HCT116 (cell line): ENCODE measurements at regions not wholly inside any gene's neighbourhood (a gene's known extent, or its start where the extent isn't known, plus 50 kb on each side); places are given as distances from the start of the nearest gene placed in this dataset.

Source experiments
- EZH2 ChIP-seq: fragments of 200-600 bp; sonication (generic); IDR thresholded peaks from 2 replicates; pipeline ENCODE4 v1.6.1; 2017; ENCODE audit warnings: antibody characterized with exemption, mixed run types
- FOSL1 ChIP-seq: IDR thresholded peaks from 2 replicates; pipeline ENCODE4 v1.6.1; 2012; ENCODE audit warnings: low read depth
- JUND ChIP-seq: IDR thresholded peaks from 2 replicates; pipeline ENCODE4 v1.6.1; 2012
- POLR2A ChIP-seq: IDR thresholded peaks from 2 replicates; pipeline ENCODE4 v1.7.0; 2011; ENCODE audit warnings: borderline replicate concordance; ENCODE audit not compliant: insufficient read depth, insufficient read length; ENCODE audit errors: extremely low read depth
- SIN3A ChIP-seq: IDR thresholded peaks from 2 replicates; pipeline ENCODE4 v1.6.1; 2012; ENCODE audit warnings: low read depth
- TF ChIP-seq, protein P1 (sequence below), 3 experiments: fragments of 200-600 bp in 1 of 3; sonication (generic) in 1 of 3; IDR thresholded peaks in 2 of 3; conservative IDR thresholded peaks in 1 of 3; 2 replicates each; pipeline ENCODE4 v1.5.1; 2012 to 2017; ENCODE audit warnings: low read depth in 2 of 3, low read length in 2 of 3, antibody characterized with exemption in 1 of 3, borderline replicate concordance in 1 of 3, control low read depth in 1 of 3, mild to moderate bottlenecking in 1 of 3, mixed read lengths in 1 of 3, mixed run types in 1 of 3, moderate library complexity in 1 of 3; ENCODE audit not compliant: insufficient read depth in 1 of 3
- TF ChIP-seq, protein P2 (sequence below): IDR thresholded peaks from 2 replicates; pipeline ENCODE4 v1.6.1; 2012

DNA sequence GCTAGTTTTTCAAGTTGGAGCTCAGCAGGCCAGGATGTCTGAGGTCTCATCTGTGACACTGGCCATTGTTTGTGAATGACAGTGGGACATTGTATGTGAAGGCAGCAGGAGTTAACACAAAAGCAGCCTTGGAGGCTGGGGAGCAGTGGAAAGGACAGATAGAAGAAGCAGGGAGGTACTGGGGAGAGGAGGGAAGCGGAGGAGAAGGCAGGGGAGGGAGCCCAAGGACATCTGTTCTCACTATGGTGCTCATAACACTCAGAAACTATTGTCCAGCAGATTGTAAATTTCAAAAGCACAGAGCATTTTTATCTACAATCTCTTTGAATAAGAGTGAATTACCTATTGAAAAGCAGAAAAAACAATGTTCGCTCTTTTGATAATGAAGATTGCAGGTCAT lies 253.6 kb upstream of the DIPK2B start:
- TF ChIP-seq SIN3A = no peak
- TF ChIP-seq, protein P1, sequence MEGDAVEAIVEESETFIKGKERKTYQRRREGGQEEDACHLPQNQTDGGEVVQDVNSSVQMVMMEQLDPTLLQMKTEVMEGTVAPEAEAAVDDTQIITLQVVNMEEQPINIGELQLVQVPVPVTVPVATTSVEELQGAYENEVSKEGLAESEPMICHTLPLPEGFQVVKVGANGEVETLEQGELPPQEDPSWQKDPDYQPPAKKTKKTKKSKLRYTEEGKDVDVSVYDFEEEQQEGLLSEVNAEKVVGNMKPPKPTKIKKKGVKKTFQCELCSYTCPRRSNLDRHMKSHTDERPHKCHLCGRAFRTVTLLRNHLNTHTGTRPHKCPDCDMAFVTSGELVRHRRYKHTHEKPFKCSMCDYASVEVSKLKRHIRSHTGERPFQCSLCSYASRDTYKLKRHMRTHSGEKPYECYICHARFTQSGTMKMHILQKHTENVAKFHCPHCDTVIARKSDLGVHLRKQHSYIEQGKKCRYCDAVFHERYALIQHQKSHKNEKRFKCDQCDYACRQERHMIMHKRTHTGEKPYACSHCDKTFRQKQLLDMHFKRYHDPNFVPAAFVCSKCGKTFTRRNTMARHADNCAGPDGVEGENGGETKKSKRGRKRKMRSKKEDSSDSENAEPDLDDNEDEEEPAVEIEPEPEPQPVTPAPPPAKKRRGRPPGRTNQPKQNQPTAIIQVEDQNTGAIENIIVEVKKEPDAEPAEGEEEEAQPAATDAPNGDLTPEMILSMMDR (IDR thresholded peaks at IDR 0.05 in 2 of 3, conservative IDR thresholded peaks at IDR 0.05 in 1 of 3; ENCODE audit: borderline replicate concordance in 1 of 3, insufficient read depth in 1 of 3, low read depth in 2 of 3, low read length in 2 of 3) = no peak
- no peak for TF ChIP-seq POLR2A
- TF ChIP-seq, protein P2, sequence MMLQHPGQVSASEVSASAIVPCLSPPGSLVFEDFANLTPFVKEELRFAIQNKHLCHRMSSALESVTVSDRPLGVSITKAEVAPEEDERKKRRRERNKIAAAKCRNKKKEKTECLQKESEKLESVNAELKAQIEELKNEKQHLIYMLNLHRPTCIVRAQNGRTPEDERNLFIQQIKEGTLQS = no peak
- no peak for TF ChIP-seq JUND
- no peak for TF ChIP-seq FOSL1
- TF ChIP-seq EZH2 = no peak
